ENCODE measurements at regions not wholly inside any gene's neighbourhood (a gene's known extent, or its start where the extent isn't known, plus 50 kb on each side); places are given as distances from the start of the nearest gene placed in this dataset.

DNA sequence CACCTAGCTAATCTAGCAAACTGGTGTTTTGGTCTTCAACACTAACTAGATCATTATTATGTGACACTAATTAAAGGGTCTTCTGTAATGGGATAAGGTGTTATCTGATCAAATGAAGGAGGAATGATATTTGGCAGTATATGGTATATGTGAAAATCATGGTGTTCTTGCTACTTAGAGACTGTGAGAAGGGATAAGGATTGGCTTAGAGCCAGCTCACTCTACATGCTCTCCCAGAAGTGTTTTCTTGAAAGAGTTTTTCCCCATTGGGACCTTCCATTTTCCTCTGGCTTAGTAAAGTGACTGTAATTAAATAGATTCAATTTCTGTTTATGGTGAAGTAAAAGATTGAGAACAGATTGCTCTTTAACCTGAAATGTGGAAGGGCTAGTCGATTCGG, 71.2 kb upstream of the RGL1 start:
- DNase-seq (ENCODE audit: low read depth in 1 of 2, low spot score in 1 of 2) = no peak
- ChIA-PET CTCF (interaction anchor here (0.7 to 1.4 kb wide), 2 partner anchors 13 to 17 kb away, joined by 3 read pairs; no protein-coding TSS in a partner anchor), POLR2A (no interaction called here)
- Histone ChIP-seq H3K9me3 (no peaks in the 10 kb centered on the region), H3K4me1 (peaks cover 18% of the 10 kb centered on the region; the same call in 2 of the 3 replicates), H3K4me2 (no peak overlapping the region), H3K4me3 (no peak overlapping the region), H3K27ac (no peak overlapping the region)
- no peak for TF ChIP-seq ZSCAN20 (CRISPR knock-in tag; IDR thresholded peaks at IDR 0.05)
- no peak for TF ChIP-seq NR3C1 (IDR thresholded peaks at IDR 0.05)
- no peak for TF ChIP-seq CHD2 (IDR thresholded peaks at IDR 0.05; ENCODE audit: low read length, partially characterized antibody)
- no peak for TF ChIP-seq POLR2A (IDR thresholded peaks at IDR 0.05; ENCODE audit: low read length)
- TF ChIP-seq RFX5 (IDR thresholded peaks at IDR 0.05) = no peak
- no peak for TF ChIP-seq MAZ (IDR thresholded peaks at IDR 0.05; ENCODE audit: borderline replicate concordance, low read depth, low read length)
- TF ChIP-seq, protein P1, sequence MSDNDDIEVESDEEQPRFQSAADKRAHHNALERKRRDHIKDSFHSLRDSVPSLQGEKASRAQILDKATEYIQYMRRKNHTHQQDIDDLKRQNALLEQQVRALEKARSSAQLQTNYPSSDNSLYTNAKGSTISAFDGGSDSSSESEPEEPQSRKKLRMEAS (IDR thresholded peaks at IDR 0.05) = no peak
- TF ChIP-seq HOXB13 (CRISPR knock-in tag; IDR thresholded peaks at IDR 0.05; ENCODE audit: low read depth) = no peak
- no peak for TF ChIP-seq TP53 (CRISPR knock-in tag; IDR thresholded peaks at IDR 0.05)
- no peak for TF ChIP-seq KDM1A (IDR thresholded peaks at IDR 0.05; ENCODE audit: low read depth)
- TF ChIP-seq MAFK (IDR thresholded peaks at IDR 0.05; ENCODE audit: partially characterized antibody) = no peak
- no peak for TF ChIP-seq JUN (IDR thresholded peaks at IDR 0.05)
- no peak for FAIRE-seq
- ATAC-seq = no peak
- 86% methylated on average over 2 of the region's 2 CpGs for WGBS (ENCODE audit: missing lambda C conversion rate)

DNA sequence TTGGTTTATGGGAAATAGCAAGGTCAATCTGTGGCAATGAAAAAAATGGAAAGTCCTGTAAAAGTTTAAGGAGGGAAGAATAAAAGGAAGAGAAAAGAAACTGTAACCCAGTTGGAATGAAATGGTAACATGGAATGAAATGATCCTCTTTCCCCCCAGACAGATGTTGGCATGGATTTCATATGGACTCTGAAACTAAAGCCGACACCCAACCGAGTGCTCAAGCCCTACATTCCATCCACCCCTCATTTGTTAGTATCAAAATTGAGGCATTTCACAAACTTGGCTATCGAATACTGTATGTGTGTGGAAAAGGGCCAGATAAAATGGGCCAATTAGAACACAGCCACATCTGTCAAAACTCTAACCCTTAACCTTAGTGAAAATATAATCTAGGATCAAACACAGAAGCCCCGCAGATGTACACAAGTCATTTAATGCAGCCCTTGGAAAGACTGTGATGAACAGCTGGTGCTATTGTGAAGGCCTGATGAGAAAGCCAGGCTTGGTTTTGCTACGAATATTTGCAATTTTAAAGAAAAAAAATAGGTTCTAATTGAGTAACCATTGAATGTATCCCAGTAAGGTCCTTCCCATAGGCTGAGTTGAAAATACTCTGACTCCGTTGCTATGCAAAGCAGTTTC, 72.6 kb upstream of the RGL1 start:
- ChIA-PET POLR2A (no interaction called here), CTCF (interaction anchor here (0.7 kb wide), 2 partner anchors 10 to 47 kb away, joined by 3 read pairs; no protein-coding TSS in a partner anchor)
- peaks cover 18% of the 10 kb centered on the region; the same call in 2 of the 3 replicates for H3K4me1 ChIP-seq
- no peaks in the 10 kb centered on the region for H3K9me3 ChIP-seq
- H3K27ac ChIP-seq = no peak overlapping the region
- TF ChIP-seq, protein P2, sequence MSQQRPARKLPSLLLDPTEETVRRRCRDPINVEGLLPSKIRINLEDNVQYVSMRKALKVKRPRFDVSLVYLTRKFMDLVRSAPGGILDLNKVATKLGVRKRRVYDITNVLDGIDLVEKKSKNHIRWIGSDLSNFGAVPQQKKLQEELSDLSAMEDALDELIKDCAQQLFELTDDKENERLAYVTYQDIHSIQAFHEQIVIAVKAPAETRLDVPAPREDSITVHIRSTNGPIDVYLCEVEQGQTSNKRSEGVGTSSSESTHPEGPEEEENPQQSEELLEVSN (IDR thresholded peaks at IDR 0.05; ENCODE audit: borderline replicate concordance, low read depth) = no peak
- TF ChIP-seq, protein P3, sequence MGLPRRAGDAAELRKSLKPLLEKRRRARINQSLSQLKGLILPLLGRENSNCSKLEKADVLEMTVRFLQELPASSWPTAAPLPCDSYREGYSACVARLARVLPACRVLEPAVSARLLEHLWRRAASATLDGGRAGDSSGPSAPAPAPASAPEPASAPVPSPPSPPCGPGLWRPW (IDR thresholded peaks at IDR 0.05) = no peak
- TF ChIP-seq TP53 (CRISPR knock-in tag; IDR thresholded peaks at IDR 0.05) (no peak), EP300 (IDR thresholded peaks at IDR 0.05) (no peak), MAZ (IDR thresholded peaks at IDR 0.05; ENCODE audit: borderline replicate concordance, low read depth, low read length) (no peak), HOXA7 (CRISPR knock-in tag; IDR thresholded peaks at IDR 0.05) (no peak), GATA3 (IDR thresholded peaks at IDR 0.05; ENCODE audit: borderline replicate concordance) (no peak), NR3C1 (IDR thresholded peaks at IDR 0.05) (no peak), ZFP36 (IDR thresholded peaks at IDR 0.05; ENCODE audit: borderline replicate concordance, partially characterized antibody) (no peak), FOSB (CRISPR knock-in tag; IDR thresholded peaks at IDR 0.05) (no peak), KDM1A (IDR thresholded peaks at IDR 0.05; ENCODE audit: low read depth) (no peak)
- WGBS (ENCODE audit: missing lambda C conversion rate) = 75% methylated on average over 6 of the region's 6 CpGs
- FAIRE-seq = no peak
- ATAC-seq = no peak
- no peak overlapping the region for H3K4me2 ChIP-seq
- no peak for DNase-seq (ENCODE audit: low read depth in 1 of 2, low spot score in 1 of 2)
- H3K4me3 ChIP-seq = no peak overlapping the region

DNA sequence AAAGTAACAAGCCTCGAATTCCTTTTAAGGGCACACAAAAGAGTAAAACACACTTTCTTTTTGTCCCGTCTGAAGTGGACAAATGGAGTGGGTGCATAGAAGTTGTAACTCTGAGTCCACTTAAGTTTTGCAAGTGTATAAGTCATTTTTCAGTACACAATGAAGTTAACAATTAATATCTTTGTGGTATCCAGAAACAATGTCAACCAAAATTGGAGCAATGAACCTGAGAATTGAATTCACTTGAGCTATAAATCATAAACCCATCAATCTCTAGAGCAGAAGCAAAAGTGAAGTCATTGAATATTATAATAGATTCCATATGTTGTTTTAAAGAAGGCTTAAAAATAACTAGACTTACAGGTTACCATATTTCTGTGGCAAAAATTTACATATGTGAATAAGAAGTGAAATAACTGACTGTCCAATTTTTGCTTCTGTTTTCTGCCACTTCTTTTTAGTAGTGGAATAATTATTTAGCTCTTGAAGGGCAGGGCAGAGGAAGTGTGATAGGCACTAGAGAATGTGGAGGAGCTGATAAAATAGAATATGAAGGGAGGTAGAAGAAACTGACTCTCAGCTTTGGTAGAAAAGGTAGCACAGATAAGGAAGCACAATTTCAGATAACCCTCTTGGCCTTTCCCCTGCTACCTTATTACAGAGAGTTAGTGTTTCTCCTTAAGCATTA, 73.9 kb upstream of the RGL1 start:
- TF ChIP-seq FOSB (CRISPR knock-in tag; IDR thresholded peaks at IDR 0.05) = no peak
- Histone ChIP-seq H3K4me3 (no peak overlapping the region), H3K27ac (no peak overlapping the region), H3K9me3 (no peaks in the 10 kb centered on the region), H3K4me1 (peaks cover 12% of the 10 kb centered on the region; the same call in 2 of the 3 replicates), H3K4me2 (no peak overlapping the region)
- FAIRE-seq = no peak
- no peak for ATAC-seq
- CTCF ChIA-PET = interaction anchor here (0.6 to 1.3 kb wide), 3 partner anchors 21 to 296 kb away, joined by 3 to 4 read pairs (median 4); no protein-coding TSS in a partner anchor
- WGBS (ENCODE audit: missing lambda C conversion rate) = 35% methylated on average over 2 of the region's 2 CpGs
- POLR2A ChIA-PET = no interaction called here
- DNase-seq (ENCODE audit: low read depth in 1 of 2, low spot score in 1 of 2) = no peak
